GM23338 (cell line): ENCODE measurements at regions not wholly inside any gene's neighbourhood (a gene's known extent, or its start where the extent isn't known, plus 50 kb on each side); places are given as distances from the start of the nearest gene placed in this dataset.

ENCODE experiments used
- ATAC-seq: fragments of 200-7000 bp; cut with Tn5 transposase; 3 replicates; pipeline ENCODE4 v1.9.1; 2020
- DNase-seq: peaks from one replicate; pipeline ENCODE4 v3.0.0-alpha.2; 2015; ENCODE audit warnings: low spot score
- H2AFZ ChIP-seq: fragments of 200-600 bp; sonication (generic); 2 replicates; pipeline ENCODE4 v1.8.0; 2016; ENCODE audit warnings: antibody characterized with exemption, mild to moderate bottlenecking, moderate library complexity
- H3F3A ChIP-seq: fragments of 200-600 bp; sonication (generic); replicated peaks from 2 replicates; pipeline ENCODE4 v1.8.0; 2017; ENCODE audit warnings: antibody characterized with exemption, mixed run types, low read depth
- H3K27ac ChIP-seq: fragments of 200-600 bp; sonication (generic); 2 replicates; pipeline ENCODE4 v1.6.1; 2016; ENCODE audit warnings: low read depth
- H3K27me3 ChIP-seq: fragments of 200-600 bp; sonication (generic); 2 replicates; pipeline ENCODE4 v1.8.0; 2016; ENCODE audit warnings: mild to moderate bottlenecking, mixed run types, moderate library complexity; ENCODE audit not compliant: insufficient read depth
- H3K36me3 ChIP-seq: fragments of 200-600 bp; sonication (generic); 2 replicates; pipeline ENCODE4 v1.8.0; 2016; ENCODE audit warnings: mild to moderate bottlenecking; ENCODE audit not compliant: insufficient read depth
- H3K4me1 ChIP-seq: fragments of 200-600 bp; sonication (generic); 2 replicates; pipeline ENCODE4 v1.8.0; 2016; ENCODE audit warnings: mild to moderate bottlenecking, moderate library complexity; ENCODE audit not compliant: insufficient read depth
- H3K4me2 ChIP-seq: fragments of 200-600 bp; sonication (generic); 2 replicates; pipeline ENCODE4 v1.7.1; 2017; ENCODE audit warnings: mixed run types
- H3K4me3 ChIP-seq: fragments of 200-600 bp; sonication (generic); 2 replicates; pipeline ENCODE4 v1.6.1; 2016; ENCODE audit warnings: mixed run types
- H3K79me2 ChIP-seq: fragments of 200-600 bp; sonication (generic); replicated peaks from 2 replicates; pipeline ENCODE4 v1.8.0; 2017; ENCODE audit warnings: mild to moderate bottlenecking; ENCODE audit not compliant: insufficient read depth
- H3K9me2 ChIP-seq: fragments of 200-600 bp; sonication (generic); 2 replicates; pipeline ENCODE4 v1.8.0; 2017; ENCODE audit not compliant: insufficient read depth
- H4K20me1 ChIP-seq: fragments of 200-600 bp; sonication (generic); replicated peaks from 2 replicates; pipeline ENCODE4 v1.8.0; 2017; ENCODE audit warnings: mild to moderate bottlenecking; ENCODE audit not compliant: insufficient read depth
- H3K27ac Mint-ChIP-seq: 2 replicates; pipeline ENCODE4 v1.8.0; 2020; ENCODE audit warnings: inconsistent platforms, mild to moderate bottlenecking, moderate library complexity, mixed read lengths
- H3K27me3 Mint-ChIP-seq: 3 replicates; pipeline ENCODE4 v1.8.0; 2022; ENCODE audit warnings: low read depth, mild to moderate bottlenecking, moderate library complexity, mixed read lengths, inconsistent platforms; ENCODE audit not compliant: insufficient read depth, poor library complexity
- H3K36me3 Mint-ChIP-seq: 3 replicates; pipeline ENCODE4 v1.8.0; 2021; ENCODE audit warnings: low read depth, mild to moderate bottlenecking, inconsistent platforms, moderate library complexity, mixed read lengths
- H3K4me1 Mint-ChIP-seq: 3 replicates; pipeline ENCODE4 v1.8.0; 2020; ENCODE audit warnings: mild to moderate bottlenecking, inconsistent platforms, mixed read lengths
- H3K4me3 Mint-ChIP-seq: 3 replicates; pipeline ENCODE4 v1.8.0; 2021; ENCODE audit warnings: moderate library complexity, mild to moderate bottlenecking, inconsistent platforms, mixed read lengths
- H3K9me3 Mint-ChIP-seq: 3 replicates; pipeline ENCODE4 v1.8.0; 2020; ENCODE audit warnings: moderate library complexity, mild to moderate bottlenecking, inconsistent platforms, mixed read lengths
- CREB1 ChIP-seq: fragments of 250-450 bp; sonication (Bioruptor Pico); IDR thresholded peaks from 2 replicates; pipeline ENCODE4 v1.5.0; 2020; ENCODE audit warnings: low read depth, mild to moderate bottlenecking, moderate library complexity
- CTCF ChIP-seq, 2 experiments: fragments of 200-600 bp in 1 of 2; sonication (generic) in 1 of 2; conservative IDR thresholded peaks; 2 replicates each; pipeline versions ENCODE4 v1.5.1 to v1.6.1; 2016 to 2017; ENCODE audit warnings: antibody characterized with exemption in 2 of 2, low read depth in 2 of 2, mild to moderate bottlenecking in 2 of 2, moderate library complexity in 1 of 2
- EZH2phosphoT487 ChIP-seq: fragments of 200-600 bp; sonication (generic); IDR thresholded peaks from one replicate; pipeline ENCODE4 v1.8.1; 2018; ENCODE audit warnings: antibody characterized with exemption; ENCODE audit not compliant: unreplicated experiment
- JUNB ChIP-seq: IDR thresholded peaks from one replicate; pipeline ENCODE4 v1.6.1; 2016; ENCODE audit warnings: antibody characterized with exemption; ENCODE audit not compliant: unreplicated experiment
- NANOG ChIP-seq: IDR thresholded peaks from 2 replicates; pipeline ENCODE4 v1.6.1; 2016; ENCODE audit warnings: antibody characterized with exemption, borderline replicate concordance
- POLR2AphosphoS5 ChIP-seq: IDR thresholded peaks from 2 replicates; pipeline ENCODE4 v1.6.1; 2016; ENCODE audit warnings: antibody characterized with exemption, low read depth
- STAT1 ChIP-seq: IDR thresholded peaks from one replicate; pipeline ENCODE4 v1.6.1; 2016; ENCODE audit warnings: antibody characterized with exemption; ENCODE audit not compliant: unreplicated experiment
- ZNF114 ChIP-seq: fragments of 250-450 bp; sonication (Bioruptor Pico); IDR thresholded peaks from 2 replicates; pipeline ENCODE4 v1.5.0; 2020; ENCODE audit warnings: mild to moderate bottlenecking, moderate library complexity
- ZNF331 ChIP-seq: fragments of 250-450 bp; sonication (Bioruptor Pico); IDR thresholded peaks from 2 replicates; pipeline ENCODE4 v1.5.0; 2020; ENCODE audit warnings: low read depth, mild to moderate bottlenecking, moderate library complexity
- TF ChIP-seq, protein P1 (sequence below): IDR thresholded peaks from 2 replicates; pipeline ENCODE4 v1.6.1; 2016; ENCODE audit warnings: antibody characterized with exemption
- TF ChIP-seq, protein P2 (sequence below): fragments of 250-450 bp; sonication (Bioruptor Pico); IDR thresholded peaks from 2 replicates; pipeline ENCODE4 v1.5.0; 2020; ENCODE audit warnings: mild to moderate bottlenecking, moderate library complexity

GRCh38 chr20:61163031-61163430, 89.0 kb upstream of the CDH4 start:
- H4K20me1 ChIP-seq, result no peaks in the 10 kb centered on the region
- no peaks in the 10 kb centered on the region for H3K4me1 ChIP-seq
- no peak overlapping the region for H3K4me2 ChIP-seq
- no peaks in the 10 kb centered on the region for H3K9me2 ChIP-seq
- Mint-ChIP-seq H3K4me3 (no peak overlapping the region), H3K27ac (no peak overlapping the region), H3K27me3 (peaks cover 24% of the 10 kb centered on the region), H3K4me1 (peaks cover 13% of the 10 kb centered on the region; the same call in 2 of the 3 replicates), H3K9me3 (peaks cover 5% of the 10 kb centered on the region; the same call in 2 of the 3 replicates), H3K36me3 (no peaks in the 10 kb centered on the region)
- H2AFZ ChIP-seq, result no peak overlapping the region
- TF ChIP-seq POLR2AphosphoS5 (no peak), CTCF (conservative IDR thresholded peaks at IDR 0.05; ENCODE audit: low read depth in 2 of 2) (no peak), JUNB (no peak), NANOG (no peak), ZNF114 (CRISPR knock-in tag) (no peak), EZH2phosphoT487 (no peak), ZNF331 (CRISPR knock-in tag) (no peak), STAT1 (no peak), CREB1 (no peak)
- TF ChIP-seq, protein P1, sequence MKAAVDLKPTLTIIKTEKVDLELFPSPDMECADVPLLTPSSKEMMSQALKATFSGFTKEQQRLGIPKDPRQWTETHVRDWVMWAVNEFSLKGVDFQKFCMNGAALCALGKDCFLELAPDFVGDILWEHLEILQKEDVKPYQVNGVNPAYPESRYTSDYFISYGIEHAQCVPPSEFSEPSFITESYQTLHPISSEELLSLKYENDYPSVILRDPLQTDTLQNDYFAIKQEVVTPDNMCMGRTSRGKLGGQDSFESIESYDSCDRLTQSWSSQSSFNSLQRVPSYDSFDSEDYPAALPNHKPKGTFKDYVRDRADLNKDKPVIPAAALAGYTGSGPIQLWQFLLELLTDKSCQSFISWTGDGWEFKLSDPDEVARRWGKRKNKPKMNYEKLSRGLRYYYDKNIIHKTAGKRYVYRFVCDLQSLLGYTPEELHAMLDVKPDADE, result no peak
- TF ChIP-seq, protein P2, sequence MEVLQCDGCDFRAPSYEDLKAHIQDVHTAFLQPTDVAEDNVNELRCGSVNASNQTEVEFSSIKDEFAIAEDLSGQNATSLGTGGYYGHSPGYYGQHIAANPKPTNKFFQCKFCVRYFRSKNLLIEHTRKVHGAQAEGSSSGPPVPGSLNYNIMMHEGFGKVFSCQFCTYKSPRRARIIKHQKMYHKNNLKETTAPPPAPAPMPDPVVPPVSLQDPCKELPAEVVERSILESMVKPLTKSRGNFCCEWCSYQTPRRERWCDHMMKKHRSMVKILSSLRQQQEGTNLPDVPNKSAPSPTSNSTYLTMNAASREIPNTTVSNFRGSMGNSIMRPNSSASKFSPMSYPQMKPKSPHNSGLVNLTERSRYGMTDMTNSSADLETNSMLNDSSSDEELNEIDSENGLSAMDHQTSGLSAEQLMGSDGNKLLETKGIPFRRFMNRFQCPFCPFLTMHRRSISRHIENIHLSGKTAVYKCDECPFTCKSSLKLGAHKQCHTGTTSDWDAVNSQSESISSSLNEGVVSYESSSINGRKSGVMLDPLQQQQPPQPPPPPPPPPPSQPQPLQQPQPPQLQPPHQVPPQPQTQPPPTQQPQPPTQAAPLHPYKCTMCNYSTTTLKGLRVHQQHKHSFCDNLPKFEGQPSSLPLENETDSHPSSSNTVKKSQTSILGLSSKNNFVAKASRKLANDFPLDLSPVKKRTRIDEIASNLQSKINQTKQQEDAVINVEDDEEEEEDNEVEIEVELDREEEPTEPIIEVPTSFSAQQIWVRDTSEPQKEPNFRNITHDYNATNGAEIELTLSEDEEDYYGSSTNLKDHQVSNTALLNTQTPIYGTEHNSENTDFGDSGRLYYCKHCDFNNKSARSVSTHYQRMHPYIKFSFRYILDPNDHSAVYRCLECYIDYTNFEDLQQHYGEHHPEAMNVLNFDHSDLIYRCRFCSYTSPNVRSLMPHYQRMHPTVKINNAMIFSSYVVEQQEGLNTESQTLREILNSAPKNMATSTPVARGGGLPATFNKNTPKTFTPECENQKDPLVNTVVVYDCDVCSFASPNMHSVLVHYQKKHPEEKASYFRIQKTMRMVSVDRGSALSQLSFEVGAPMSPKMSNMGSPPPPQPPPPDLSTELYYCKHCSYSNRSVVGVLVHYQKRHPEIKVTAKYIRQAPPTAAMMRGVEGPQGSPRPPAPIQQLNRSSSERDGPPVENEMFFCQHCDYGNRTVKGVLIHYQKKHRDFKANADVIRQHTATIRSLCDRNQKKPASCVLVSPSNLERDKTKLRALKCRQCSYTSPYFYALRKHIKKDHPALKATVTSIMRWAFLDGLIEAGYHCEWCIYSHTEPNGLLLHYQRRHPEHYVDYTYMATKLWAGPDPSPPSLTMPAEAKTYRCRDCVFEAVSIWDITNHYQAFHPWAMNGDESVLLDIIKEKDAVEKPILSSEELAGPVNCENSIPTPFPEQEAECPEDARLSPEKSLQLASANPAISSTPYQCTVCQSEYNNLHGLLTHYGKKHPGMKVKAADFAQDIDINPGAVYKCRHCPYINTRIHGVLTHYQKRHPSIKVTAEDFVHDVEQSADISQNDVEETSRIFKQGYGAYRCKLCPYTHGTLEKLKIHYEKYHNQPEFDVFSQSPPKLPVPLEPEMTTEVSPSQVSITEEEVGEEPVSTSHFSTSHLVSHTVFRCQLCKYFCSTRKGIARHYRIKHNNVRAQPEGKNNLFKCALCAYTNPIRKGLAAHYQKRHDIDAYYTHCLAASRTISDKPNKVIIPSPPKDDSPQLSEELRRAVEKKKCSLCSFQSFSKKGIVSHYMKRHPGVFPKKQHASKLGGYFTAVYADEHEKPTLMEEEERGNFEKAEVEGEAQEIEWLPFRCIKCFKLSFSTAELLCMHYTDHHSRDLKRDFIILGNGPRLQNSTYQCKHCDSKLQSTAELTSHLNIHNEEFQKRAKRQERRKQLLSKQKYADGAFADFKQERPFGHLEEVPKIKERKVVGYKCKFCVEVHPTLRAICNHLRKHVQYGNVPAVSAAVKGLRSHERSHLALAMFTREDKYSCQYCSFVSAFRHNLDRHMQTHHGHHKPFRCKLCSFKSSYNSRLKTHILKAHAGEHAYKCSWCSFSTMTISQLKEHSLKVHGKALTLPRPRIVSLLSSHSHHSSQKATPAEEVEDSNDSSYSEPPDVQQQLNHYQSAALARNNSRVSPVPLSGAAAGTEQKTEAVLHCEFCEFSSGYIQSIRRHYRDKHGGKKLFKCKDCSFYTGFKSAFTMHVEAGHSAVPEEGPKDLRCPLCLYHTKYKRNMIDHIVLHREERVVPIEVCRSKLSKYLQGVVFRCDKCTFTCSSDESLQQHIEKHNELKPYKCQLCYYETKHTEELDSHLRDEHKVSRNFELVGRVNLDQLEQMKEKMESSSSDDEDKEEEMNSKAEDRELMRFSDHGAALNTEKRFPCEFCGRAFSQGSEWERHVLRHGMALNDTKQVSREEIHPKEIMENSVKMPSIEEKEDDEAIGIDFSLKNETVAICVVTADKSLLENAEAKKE, result no peak
- no peak overlapping the region for H3K4me3 ChIP-seq
- H3K79me2 ChIP-seq, result no peaks in the 10 kb centered on the region
- H3F3A ChIP-seq, result no peaks in the 10 kb centered on the region
- H3K36me3 ChIP-seq, result no peaks in the 10 kb centered on the region; the same call in 1 of the 2 replicates
- DNase-seq, result no peak
- H3K27ac ChIP-seq, result no peak overlapping the region
- no peaks in the 10 kb centered on the region for H3K27me3 ChIP-seq
- ATAC-seq, result no peak
